Testis (tissue), 2 donors: ENCODE measurements at regions not wholly inside any gene's neighbourhood (a gene's known extent, or its start where the extent isn't known, plus 50 kb on each side); places are given as distances from the start of the nearest gene placed in this dataset.

Experiments used
- DNase-seq: peaks from one replicate; pipeline ENCODE4 v3.0.0-alpha.2; 2019
- H3K27ac ChIP-seq, 2 donors: fragments of 200-600 bp; sonication (generic); one replicate each; pipeline ENCODE4 v1.5.1; 2019
- H3K27me3 ChIP-seq: fragments of 200-600 bp; sonication (generic); one replicate; pipeline ENCODE4 v1.5.1; 2019
- H3K36me3 ChIP-seq: fragments of 200-600 bp; sonication (generic); one replicate; pipeline ENCODE4 v1.5.1; 2017; ENCODE audit warnings: low read depth; ENCODE audit errors: missing control alignments
- H3K4me1 ChIP-seq: fragments of 200-600 bp; sonication (generic); one replicate; pipeline ENCODE4 v1.5.1; 2019
- H3K4me3 ChIP-seq, 2 donors: fragments of 200-600 bp; sonication (generic); one replicate each; pipeline ENCODE4 v1.5.1; 2017 to 2019
- H3K9me3 ChIP-seq: fragments of 200-600 bp; sonication (generic); one replicate; pipeline ENCODE4 v1.5.1; 2017
- CTCF ChIP-seq, 3 experiments: fragments of 450-650 bp in 2 of 3; fragments of 200-600 bp in 1 of 3; sonication (generic) in 1 of 3; IDR thresholded peaks; one replicate each; pipeline ENCODE4 v1.5.1; 2016 to 2019; ENCODE audit warnings: antibody characterized with exemption in 3 of 3, mild to moderate bottlenecking in 2 of 3, moderate library complexity in 1 of 3
- POLR2A ChIP-seq: fragments of 450-650 bp; IDR thresholded peaks from one replicate; pipeline ENCODE4 v1.6.1; 2017; ENCODE audit warnings: antibody characterized with exemption, mild to moderate bottlenecking, moderate library complexity
- WGBS, 2 donors: methylation state at CpG; one replicate each; pipeline ENCODE4 v1.1.5; 2018; 5-methylcytosine and 5-hydroxymethylcytosine counted together
- intact Hi-C: fragments of 100-400 bp; cut with DNase I; formaldehyde crosslinking; loops from one replicate; pipeline ENCODE4 v1.15.1; 2023; ENCODE audit warnings: low total_unique reads

DNA sequence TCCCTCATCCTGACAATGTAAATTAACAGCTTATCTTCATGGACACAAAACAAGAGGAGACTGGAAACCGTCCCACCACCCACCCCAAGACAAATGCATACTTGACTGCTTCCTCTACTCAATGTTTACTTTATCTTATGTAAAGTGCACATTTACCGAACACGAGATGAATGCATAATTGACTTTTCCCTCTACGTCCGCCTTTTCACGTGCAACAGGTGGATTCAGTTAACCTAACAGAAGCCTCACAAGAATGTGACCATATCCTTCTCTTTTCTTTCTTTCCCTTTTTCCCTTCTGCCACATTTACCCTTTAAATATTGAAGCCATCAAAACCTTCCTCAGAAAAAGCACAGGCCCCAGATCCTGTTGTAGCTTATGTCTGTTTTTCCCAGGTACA, 468.0 kb downstream of the UQCRFS1 start:
- TF ChIP-seq CTCF (IDR thresholded peaks at IDR 0.05) (no peak), POLR2A (no peak)
- Histone ChIP-seq H3K27me3 (no peaks in the 10 kb centered on the region), H3K27ac (no peak overlapping the region), H3K9me3 (no peaks in the 10 kb centered on the region), H3K4me3 (no peak overlapping the region), H3K36me3 (no peaks in the 10 kb centered on the region), H3K4me1 (no peaks in the 10 kb centered on the region)
- 67 to 74% methylated on average over 6 of the region's 6 CpGs for WGBS, 2 donors
- DNase-seq = no peak
- intact Hi-C loops = no loop called here

GRCh38 chr19:28744014-28744413, 468.9 kb downstream of the UQCRFS1 start:
- H3K27me3 ChIP-seq = no peaks in the 10 kb centered on the region
- no peak for DNase-seq
- no peaks in the 10 kb centered on the region for H3K9me3 ChIP-seq
- no peaks in the 10 kb centered on the region for H3K4me1 ChIP-seq
- no peak overlapping the region for H3K27ac ChIP-seq
- no peak overlapping the region for H3K4me3 ChIP-seq
- no peak for TF ChIP-seq CTCF (IDR thresholded peaks at IDR 0.05)
- TF ChIP-seq POLR2A = no peak
- no peaks in the 10 kb centered on the region for H3K36me3 ChIP-seq
- intact Hi-C loops = no loop called here

- DNase-seq = no peak
- no peak overlapping the region for H3K27ac ChIP-seq
These were observed 475.7 kb downstream of the UQCRFS1 start for GRCh38 chr19:28737021-28737895.

GRCh38 chr19:28736528-28736927, 476.4 kb downstream of the UQCRFS1 start:
- no peaks in the 10 kb centered on the region for H3K4me1 ChIP-seq
- no peaks in the 10 kb centered on the region for H3K36me3 ChIP-seq
- 86 to 100% methylated on average over 4 to 5 of the region's 5 CpGs for WGBS, 2 donors
- H3K9me3 ChIP-seq = no peaks in the 10 kb centered on the region
- intact Hi-C loops = no loop called here
- H3K27me3 ChIP-seq = no peaks in the 10 kb centered on the region
- no peak overlapping the region for H3K4me3 ChIP-seq
- TF ChIP-seq POLR2A (no peak), CTCF (IDR thresholded peaks at IDR 0.05) (no peak)
- no peak overlapping the region for H3K27ac ChIP-seq
- DNase-seq = no peak

More at GRCh38 chr19:28737021-28737895, 475.7 kb downstream of the UQCRFS1 start:
- no peaks in the 10 kb centered on the region for H3K27me3 ChIP-seq
- TF ChIP-seq POLR2A (no peak), CTCF (IDR thresholded peaks at IDR 0.05) (peak; percentile 41 to 60 (median 45))
- intact Hi-C loops = no loop called here
- H3K4me3 ChIP-seq = no peak overlapping the region
- 31 to 34% methylated on average over 6 of the region's 6 CpGs for WGBS, 2 donors
- no peaks in the 10 kb centered on the region for H3K9me3 ChIP-seq
- H3K36me3 ChIP-seq = no peaks in the 10 kb centered on the region
- no peaks in the 10 kb centered on the region for H3K4me1 ChIP-seq

DNA sequence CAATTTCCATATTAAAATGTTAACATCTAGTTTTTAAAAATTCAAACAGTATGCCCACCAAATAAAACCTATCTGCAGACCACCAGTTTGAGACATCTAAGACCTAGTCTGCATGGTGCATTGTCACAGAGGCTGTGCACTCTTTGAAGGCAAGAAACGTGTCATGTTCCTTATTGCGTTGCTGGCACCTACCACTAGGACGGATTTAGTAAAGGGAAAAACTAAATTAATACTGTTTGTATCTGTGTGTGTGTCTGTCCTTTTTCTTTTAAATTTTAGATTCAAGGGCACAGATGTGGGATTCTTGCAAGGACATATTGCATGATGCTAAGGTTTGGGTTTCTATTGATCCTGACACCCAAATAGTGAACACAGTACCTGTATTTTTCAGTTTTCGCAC, 481.4 kb downstream of the UQCRFS1 start:
- intact Hi-C loops = no loop called here
- WGBS, 2 donors = 71 to 81% methylated on average over 4 of the region's 4 CpGs
- no peaks in the 10 kb centered on the region for H3K4me1 ChIP-seq
- H3K4me3 ChIP-seq = no peak overlapping the region
- TF ChIP-seq CTCF (IDR thresholded peaks at IDR 0.05) = no peak
- TF ChIP-seq POLR2A = no peak
- DNase-seq = no peak
- no peaks in the 10 kb centered on the region for H3K27me3 ChIP-seq
- no peak overlapping the region for H3K27ac ChIP-seq
- H3K36me3 ChIP-seq = no peaks in the 10 kb centered on the region
- no peaks in the 10 kb centered on the region for H3K9me3 ChIP-seq
